ENCODE measurements at regions not wholly inside any gene's neighbourhood (a gene's known extent, or its start where the extent isn't known, plus 50 kb on each side); places are given as distances from the start of the nearest gene placed in this dataset.

DNA sequence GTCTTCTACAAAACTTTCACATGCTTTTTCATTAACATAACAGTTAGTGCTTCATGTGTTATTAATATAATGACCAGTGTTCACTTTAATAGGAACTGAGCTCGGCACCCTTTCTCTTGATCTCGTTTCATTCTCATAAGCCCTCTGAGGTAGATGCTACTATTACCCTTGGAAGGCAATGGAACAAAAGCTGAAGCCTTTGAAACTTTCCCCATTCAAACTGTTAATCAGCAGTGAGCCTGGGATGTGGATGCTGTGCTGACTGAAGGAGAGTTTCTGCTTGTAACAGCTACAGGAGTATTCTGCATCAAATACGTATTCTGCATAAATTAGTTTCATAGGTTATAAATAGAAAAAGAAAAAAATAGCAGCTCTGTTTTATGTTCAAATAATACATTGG, 904.0 kb upstream of the CDH2 start:
- H3K9me3 Mint-ChIP-seq: no peaks in the 10 kb centered on the region
- H2BK15ac ChIP-seq (ENCODE audit: low read depth, low read length): no peak overlapping the region
- H3K23me2 ChIP-seq (ENCODE audit: insufficient read length, low read depth, low read length, poor library complexity, severe bottlenecking): no peaks in the 10 kb centered on the region
- no peaks in the 10 kb centered on the region for H3K27me3 Mint-ChIP-seq (ENCODE audit: low read depth)
- no peaks in the 10 kb centered on the region for H3K79me2 ChIP-seq (ENCODE audit: insufficient read depth, low read length)
- H2AFZ ChIP-seq (ENCODE audit: low read length): no peak overlapping the region
- H2BK12ac ChIP-seq (ENCODE audit: insufficient read length, low read depth, low read length): no peak overlapping the region
- no peak overlapping the region for H3K27ac ChIP-seq (ENCODE audit: insufficient read length, low read depth, low read length)
- H2BK5ac ChIP-seq (ENCODE audit: insufficient read length, low read length): no peak overlapping the region
- H4K5ac ChIP-seq (ENCODE audit: insufficient read length, low read depth, low read length): no peak overlapping the region
- no peak overlapping the region for H2BK120ac ChIP-seq (ENCODE audit: low read depth, low read length, poor library complexity, severe bottlenecking)
- no peaks in the 10 kb centered on the region for H3K79me1 ChIP-seq (ENCODE audit: insufficient read depth, low read depth, low read length, poor library complexity, severe bottlenecking)
- no peak overlapping the region for H3K14ac ChIP-seq (ENCODE audit: insufficient read depth, low read length)
- no peaks in the 10 kb centered on the region for H3K36me3 Mint-ChIP-seq (ENCODE audit: insufficient read depth in 1 of 3, low read depth in 3 of 3)
- no peak overlapping the region for H3K23ac ChIP-seq (ENCODE audit: insufficient read length, low read depth, low read length)
- WGBS (ENCODE audit: extremely low coverage, insufficient read length, low lambda C conversion rate): no CpG with 5 or more reads among the region's 3 CpGs
- no peak overlapping the region for H2BK20ac ChIP-seq (ENCODE audit: low read depth, low read length, poor library complexity, severe bottlenecking)
- H3K27ac Mint-ChIP-seq: no peak overlapping the region
- no peak for TF ChIP-seq CTCF (conservative IDR thresholded peaks at IDR 0.05)
- no peak for DNase-seq
- H4K8ac ChIP-seq (replicated peaks; ENCODE audit: insufficient read length, low read depth, low read length): no peak overlapping the region
- H4K91ac ChIP-seq (ENCODE audit: insufficient read length, low read depth, low read length): no peak overlapping the region
- H3K18ac ChIP-seq (ENCODE audit: insufficient read length, low read depth, low read length): no peak overlapping the region
- no peak overlapping the region for H3K4me3 Mint-ChIP-seq
- H3K9me3 ChIP-seq (ENCODE audit: control insufficient read depth, low read depth, low read length): no peaks in the 10 kb centered on the region
- H3K4me1 Mint-ChIP-seq: peaks cover 11 to 15% of the 10 kb centered on the region in 2 experiments
- no peaks in the 10 kb centered on the region for H3K27me3 ChIP-seq (ENCODE audit: insufficient read depth, low read length)
- H3K4me2 ChIP-seq (ENCODE audit: insufficient read depth, insufficient read length, low read length): no peak overlapping the region
- H3T11ph ChIP-seq (ENCODE audit: low read length): no peak overlapping the region
- no peak overlapping the region for H3K9ac ChIP-seq (ENCODE audit: extremely low read depth, insufficient read length, low read length)
- no peaks in the 10 kb centered on the region for H4K20me1 ChIP-seq (ENCODE audit: control insufficient read depth, insufficient read depth, insufficient read length)
- H3K4ac ChIP-seq (ENCODE audit: low read depth, low read length): no peak overlapping the region
- no peak overlapping the region for H2AK5ac ChIP-seq (ENCODE audit: insufficient read length, low read length)
- peaks cover 3% of the 10 kb centered on the region for H3K4me1 ChIP-seq (ENCODE audit: insufficient read depth, low read length)
- H3K56ac ChIP-seq (ENCODE audit: insufficient read length, low read depth, low read length): no peak overlapping the region
